Testis (tissue), 2 donors: ENCODE measurements at regions not wholly inside any gene's neighbourhood (a gene's known extent, or its start where the extent isn't known, plus 50 kb on each side); places are given as distances from the start of the nearest gene placed in this dataset.

ENCODE experiments used
- DNase-seq: peaks from one replicate; pipeline ENCODE4 v3.0.0-alpha.2; 2019
- H3K27ac ChIP-seq, 2 donors: fragments of 200-600 bp; sonication (generic); one replicate each; pipeline ENCODE4 v1.5.1; 2019
- H3K27me3 ChIP-seq: fragments of 200-600 bp; sonication (generic); one replicate; pipeline ENCODE4 v1.5.1; 2019
- H3K36me3 ChIP-seq: fragments of 200-600 bp; sonication (generic); one replicate; pipeline ENCODE4 v1.5.1; 2017; ENCODE audit warnings: low read depth; ENCODE audit errors: missing control alignments
- H3K4me1 ChIP-seq: fragments of 200-600 bp; sonication (generic); one replicate; pipeline ENCODE4 v1.5.1; 2019
- H3K4me3 ChIP-seq, 2 donors: fragments of 200-600 bp; sonication (generic); one replicate each; pipeline ENCODE4 v1.5.1; 2017 to 2019
- H3K9me3 ChIP-seq: fragments of 200-600 bp; sonication (generic); one replicate; pipeline ENCODE4 v1.5.1; 2017
- CTCF ChIP-seq, 3 experiments: fragments of 450-650 bp in 2 of 3; fragments of 200-600 bp in 1 of 3; sonication (generic) in 1 of 3; IDR thresholded peaks; one replicate each; pipeline ENCODE4 v1.5.1; 2016 to 2019; ENCODE audit warnings: antibody characterized with exemption in 3 of 3, mild to moderate bottlenecking in 2 of 3, moderate library complexity in 1 of 3
- POLR2A ChIP-seq: fragments of 450-650 bp; IDR thresholded peaks from one replicate; pipeline ENCODE4 v1.6.1; 2017; ENCODE audit warnings: antibody characterized with exemption, mild to moderate bottlenecking, moderate library complexity
- WGBS, 2 donors: methylation state at CpG; one replicate each; pipeline ENCODE4 v1.1.5; 2018; 5-methylcytosine and 5-hydroxymethylcytosine counted together
- intact Hi-C: fragments of 100-400 bp; cut with DNase I; formaldehyde crosslinking; loops from one replicate; pipeline ENCODE4 v1.15.1; 2023; ENCODE audit warnings: low total_unique reads

GRCh38 chr2:11053546-11053945 is 101.7 kb upstream of the SLC66A3 start:
- Histone ChIP-seq H3K36me3 (no peaks in the 10 kb centered on the region), H3K27ac (no peak overlapping the region), H3K9me3 (no peaks in the 10 kb centered on the region), H3K27me3 (no peaks in the 10 kb centered on the region), H3K4me1 (no peaks in the 10 kb centered on the region), H3K4me3 (no peak overlapping the region)
- no peak for DNase-seq
- 89 to 90% methylated on average over 12 of the region's 12 CpGs for WGBS, 2 donors
- no peak for TF ChIP-seq CTCF (IDR thresholded peaks at IDR 0.05)
- TF ChIP-seq POLR2A: no peak
- intact Hi-C loops: no loop called here

GRCh38 chr2:11054783-11055678 is 100.2 kb upstream of the SLC66A3 start:
- no peak overlapping the region for H3K4me3 ChIP-seq
- WGBS, 2 donors: 92 to 98% methylated on average over 12 to 14 of the region's 14 CpGs
- H3K36me3 ChIP-seq: no peaks in the 10 kb centered on the region
- H3K4me1 ChIP-seq: no peaks in the 10 kb centered on the region
- no peaks in the 10 kb centered on the region for H3K27me3 ChIP-seq
- no peak for TF ChIP-seq POLR2A
- TF ChIP-seq CTCF (IDR thresholded peaks at IDR 0.05): no peak
- DNase-seq: no peak
- no peak overlapping the region for H3K27ac ChIP-seq
- intact Hi-C loops: no loop called here
- no peaks in the 10 kb centered on the region for H3K9me3 ChIP-seq

GRCh38 chr2:11055679-11056215 is 99.5 kb upstream of the SLC66A3 start:
- 89% methylated on average over 9 of the region's 9 CpGs for WGBS, 2 donors

GRCh38 chr2:11056614-11057013 is 98.7 kb upstream of the SLC66A3 start:
- Histone ChIP-seq H3K36me3 (no peaks in the 10 kb centered on the region), H3K27me3 (no peaks in the 10 kb centered on the region), H3K9me3 (no peaks in the 10 kb centered on the region), H3K4me1 (no peaks in the 10 kb centered on the region), H3K4me3 (no peak overlapping the region), H3K27ac (no peak overlapping the region)
- 57 to 62% methylated on average over 6 of the region's 6 CpGs for WGBS, 2 donors
- no peak for DNase-seq
- no peak for TF ChIP-seq CTCF (IDR thresholded peaks at IDR 0.05)
- TF ChIP-seq POLR2A: no peak
- intact Hi-C loops: no loop called here

More at GRCh38 chr2:11055679-11056215, 99.5 kb upstream of the SLC66A3 start:
- intact Hi-C loops: no loop called here
- Histone ChIP-seq H3K27me3 (no peaks in the 10 kb centered on the region), H3K4me3 (no peak overlapping the region), H3K36me3 (no peaks in the 10 kb centered on the region), H3K27ac (no peak overlapping the region), H3K9me3 (no peaks in the 10 kb centered on the region), H3K4me1 (no peaks in the 10 kb centered on the region)
- TF ChIP-seq CTCF (IDR thresholded peaks at IDR 0.05) (no peak), POLR2A (no peak)
- DNase-seq: no peak

GRCh38 chr2:11057031-11057430 is 98.2 kb upstream of the SLC66A3 start:
- Histone ChIP-seq H3K9me3 (no peaks in the 10 kb centered on the region), H3K27me3 (no peaks in the 10 kb centered on the region), H3K4me1 (no peaks in the 10 kb centered on the region), H3K4me3 (no peak overlapping the region), H3K36me3 (no peaks in the 10 kb centered on the region), H3K27ac (no peak overlapping the region)
- intact Hi-C loops: no loop called here
- 69 to 85% methylated on average over 4 of the region's 4 CpGs for WGBS, 2 donors
- no peak for DNase-seq
- TF ChIP-seq CTCF (IDR thresholded peaks at IDR 0.05): no peak
- no peak for TF ChIP-seq POLR2A
